ENCODE measurements at regions not wholly inside any gene's neighbourhood (a gene's known extent, or its start where the extent isn't known, plus 50 kb on each side); places are given as distances from the start of the nearest gene placed in this dataset.
"Not testable (repeated sequence)": the region's sequence is repeated elsewhere in the genome, so short reads cannot be mapped to it uniquely, and the experiment has no call there.

- DNase-seq (ENCODE audit: low read depth), result no peak
These were observed 123.2 kb upstream of the LNX1 start for GRCh38 chr4:53714236-53715140.

- DNase-seq (ENCODE audit: low read depth), result no peak
These were observed 122.5 kb upstream of the LNX1 start for GRCh38 chr4:53713767-53714166.

GRCh38 chr4:53713296-53713695 lies 122.0 kb upstream of the LNX1 start:
- DNase-seq (ENCODE audit: low read depth), result no peak

- no peak for DNase-seq (ENCODE audit: low read depth)
These were observed 121.2 kb upstream of the LNX1 start for GRCh38 chr4:53712408-53713020.

- DNase-seq (ENCODE audit: low read depth), result no peak
These were observed 120.6 kb upstream of the LNX1 start for GRCh38 chr4:53711926-53712325.

- no peak for DNase-seq (ENCODE audit: low read depth)
These were observed 118.4 kb upstream of the LNX1 start for GRCh38 chr4:53709693-53710092.

- DNase-seq (ENCODE audit: low read depth), result no peak
These were observed 116.2 kb upstream of the LNX1 start for GRCh38 chr4:53707491-53707890.

- no peak for DNase-seq (ENCODE audit: low read depth)
These were observed 115.2 kb upstream of the LNX1 start for GRCh38 chr4:53706422-53707032.

GRCh38 chr4:53705972-53706371 lies 114.7 kb upstream of the LNX1 start:
- no peak for DNase-seq (ENCODE audit: low read depth)

- DNase-seq (ENCODE audit: low read depth), result no peak
These were observed 114.0 kb upstream of the LNX1 start for GRCh38 chr4:53705151-53705764.

- no peak for DNase-seq (ENCODE audit: low read depth)
These were observed 113.0 kb upstream of the LNX1 start for GRCh38 chr4:53704329-53704728.

- DNase-seq (ENCODE audit: low read depth), result no peak
These were observed 112.0 kb upstream of the LNX1 start for GRCh38 chr4:53703267-53703655.

GRCh38 chr4:53702334-53703266 lies 111.3 kb upstream of the LNX1 start:
- no peak for DNase-seq (ENCODE audit: low read depth)

- DNase-seq (ENCODE audit: low read depth), result not testable (repeated sequence)
These were observed 110.0 kb upstream of the LNX1 start for GRCh38 chr4:53701260-53701659.

- not testable (repeated sequence) for DNase-seq (ENCODE audit: low read depth)
These were observed 108.0 kb upstream of the LNX1 start for GRCh38 chr4:53699310-53699709.

- DNase-seq (ENCODE audit: low read depth), result no peak
These were observed 105.9 kb upstream of the LNX1 start for GRCh38 chr4:53697016-53697685.

- DNase-seq (ENCODE audit: low read depth), result no peak
These were observed 104.5 kb upstream of the LNX1 start for GRCh38 chr4:53695540-53696463.

- no peak for DNase-seq (ENCODE audit: low read depth)
These were observed 103.4 kb upstream of the LNX1 start for GRCh38 chr4:53694666-53695065.

GRCh38 chr4:53693909-53694308 lies 102.6 kb upstream of the LNX1 start:
- no peak for DNase-seq (ENCODE audit: low read depth)

- DNase-seq (ENCODE audit: low read depth), result no peak
These were observed 102.1 kb upstream of the LNX1 start for GRCh38 chr4:53693408-53693807.

Data from activated T-helper 1 cell treated with Interleukin-2 at 50 U/mL for 16 hours (primary cell).